Panc1 (cell line): ENCODE measurements at regions not wholly inside any gene's neighbourhood (a gene's known extent, or its start where the extent isn't known, plus 50 kb on each side); places are given as distances from the start of the nearest gene placed in this dataset.

Source experiments
- ATAC-seq: fragments of 200-7000 bp; cut with Tn5 transposase; 2 replicates; pipeline ENCODE4 v1.9.1; 2020; ENCODE audit warnings: mild to moderate bottlenecking, moderate library complexity
- BruUV-seq: library from RNA; stranded (reverse); fragments of 400-500 nt; replicated peaks from 2 replicates; lab custom pipeline; 2021; lab: Mats Ljungman, UMichigan
- CTCF ChIA-PET: fragments of 300-600 bp; sonication (Branson Sonifier 250); formaldehyde crosslinking; loops from one replicate; lab custom pipeline; 2022; ENCODE audit warnings: antibody characterized with exemption; lab: Charles Lee
- POLR2A ChIA-PET: fragments of 300-600 bp; sonication (Branson Sonifier 250); formaldehyde crosslinking; loops from one replicate; lab custom pipeline; 2022; ENCODE audit warnings: antibody characterized with exemption; lab: Charles Lee
- DNase-seq: peaks from one replicate; pipeline ENCODE4 v3.0.0-alpha.2; 2010; ENCODE audit warnings: low read depth, low spot score
- H3K27ac ChIP-seq: 2 replicates; pipeline ENCODE4 v1.5.1; 2011; ENCODE audit warnings: mild to moderate bottlenecking, low read length, inconsistent platforms
- H3K27me3 ChIP-seq: fragments of 200-500 bp; sonication (Bioruptor generic); 2 replicates; pipeline ENCODE4 v1.6.0; 2014; ENCODE audit warnings: low read length, inconsistent platforms; ENCODE audit not compliant: control insufficient read depth, insufficient read depth
- H3K36me3 ChIP-seq: fragments of 200-500 bp; sonication (Bioruptor generic); 2 replicates; pipeline ENCODE4 v1.5.1; 2014; ENCODE audit warnings: inconsistent platforms, mild to moderate bottlenecking, low read length, moderate library complexity; ENCODE audit not compliant: control insufficient read depth, insufficient read depth
- H3K4me1 ChIP-seq: 2 replicates; pipeline ENCODE4 v1.5.1; 2011; ENCODE audit warnings: inconsistent platforms, mild to moderate bottlenecking, low read length, moderate library complexity; ENCODE audit not compliant: control insufficient read depth, insufficient read depth
- H3K4me3 ChIP-seq, 2 experiments: 2 replicates each; pipeline ENCODE4 v1.5.1; 2011 to 2012; ENCODE audit warnings: low read depth in 2 of 2, low read length in 2 of 2, mild to moderate bottlenecking in 2 of 2, inconsistent platforms in 1 of 2, moderate library complexity in 1 of 2
- H3K9me3 ChIP-seq: fragments of 200-500 bp; sonication (Bioruptor generic); 2 replicates; pipeline ENCODE4 v1.5.1; 2014; ENCODE audit warnings: low read depth, mild to moderate bottlenecking, inconsistent platforms, low read length, moderate library complexity; ENCODE audit not compliant: control insufficient read depth, insufficient read depth
- CTCF ChIP-seq: fragments of 450-650 bp; IDR thresholded peaks from 2 replicates; pipeline ENCODE4 v1.5.1; 2017; ENCODE audit warnings: mild to moderate bottlenecking
- POLR2AphosphoS5 ChIP-seq: IDR thresholded peaks from 2 replicates; pipeline ENCODE4 v1.6.1; 2012; ENCODE audit warnings: mild to moderate bottlenecking, low read depth, low read length, moderate library complexity
- REST ChIP-seq, 2 experiments: IDR thresholded peaks; 2 replicates each; pipeline ENCODE4 v1.6.1; 2011 to 2012; ENCODE audit warnings: low read depth in 2 of 2, control low read depth in 1 of 2, low read length in 1 of 2, mild to moderate bottlenecking in 1 of 2, moderate library complexity in 1 of 2; ENCODE audit not compliant: insufficient read depth in 1 of 2
- SIN3A ChIP-seq: IDR thresholded peaks from 2 replicates; pipeline ENCODE4 v1.6.1; 2012; ENCODE audit warnings: low read depth, mild to moderate bottlenecking, low read length, moderate library complexity, borderline replicate concordance; ENCODE audit not compliant: insufficient read depth
- TCF7L2 ChIP-seq: IDR thresholded peaks from 2 replicates; pipeline ENCODE4 v1.6.1; 2011; ENCODE audit warnings: mild to moderate bottlenecking, low read depth, low read length, inconsistent platforms
- in situ Hi-C: cut with HindIII; loops from 2 replicates; pipeline ENCODE4 v1.10.0; 2016; ENCODE audit warnings: low sequenced_read_pairs, low pct_unique_long_range_greater_than_20kb
- intact Hi-C: fragments of 100-400 bp; cut with micrococcal nuclease; formaldehyde crosslinking; loops from one replicate; pipeline ENCODE4 v1.10.0; 2022; ENCODE audit not compliant: unreplicated experiment

GRCh38 chr12:68536885-68537485 is 73.7 kb upstream of the RAP1B start:
- intact Hi-C loops (no loop called here), in situ Hi-C loops (no loop called here)
- Histone ChIP-seq H3K27ac (peak overlapping the region; percentile 72), H3K9me3 (no peaks in the 10 kb centered on the region; the same call in 1 of the 2 replicates), H3K4me1 (peaks cover 8% of the 10 kb centered on the region), H3K36me3 (no peaks in the 10 kb centered on the region), H3K4me3 (no peak overlapping the region), H3K27me3 (no peaks in the 10 kb centered on the region)
- CTCF ChIA-PET: no interaction called here
- no peak for DNase-seq
- TF ChIP-seq POLR2AphosphoS5: no peak
- TF ChIP-seq TCF7L2: 0 out of 2 replicates have a peak, but pooled peaks have one; percentile 60
- TF ChIP-seq SIN3A: no peak
- TF ChIP-seq REST (IDR thresholded peaks at IDR 0.05; ENCODE audit: insufficient read depth in 1 of 2, low read depth in 2 of 2, low read length in 1 of 2): no peak
- TF ChIP-seq CTCF: no peak
- BruUV-seq: no TSS peak
- POLR2A ChIA-PET: no interaction called here
- ATAC-seq: no peak

GRCh38 chr12:68537571-68537970 is 73.1 kb upstream of the RAP1B start:
- Histone ChIP-seq H3K27me3 (no peaks in the 10 kb centered on the region), H3K4me3 (no peak overlapping the region), H3K27ac (peak overlapping the region; percentile 72), H3K36me3 (no peaks in the 10 kb centered on the region), H3K9me3 (no peaks in the 10 kb centered on the region; the same call in 1 of the 2 replicates), H3K4me1 (peaks cover 8% of the 10 kb centered on the region)
- intact Hi-C loops: no loop called here
- DNase-seq: no peak
- in situ Hi-C loops: no loop called here
- ChIA-PET POLR2A (no interaction called here), CTCF (no interaction called here)
- BruUV-seq: no TSS peak
- TF ChIP-seq SIN3A (no peak), CTCF (no peak), TCF7L2 (no peak), REST (IDR thresholded peaks at IDR 0.05; ENCODE audit: insufficient read depth in 1 of 2, low read depth in 2 of 2, low read length in 1 of 2) (no peak), POLR2AphosphoS5 (no peak)
- ATAC-seq: no peak
